ENCODE measurements at regions not wholly inside any gene's neighbourhood (a gene's known extent, or its start where the extent isn't known, plus 50 kb on each side); places are given as distances from the start of the nearest gene placed in this dataset.

GRCh38 chr15:69893863-69894262, 203.9 kb downstream of the TLE3 start:
- H3K4me3 ChIP-seq (ENCODE audit: low read depth in 1 of 5, low read length in 5 of 5) = no peak overlapping the region
- peaks cover 0 to 8% (median 0%) of the 10 kb centered on the region in 5 donors for H3K9me3 ChIP-seq (ENCODE audit: control insufficient read depth in 5 of 5, low read length in 5 of 5)
- H3K27ac ChIP-seq (ENCODE audit: low read depth, low read length) = no peak overlapping the region

GRCh38 chr15:69895202-69895601, 202.5 kb downstream of the TLE3 start:
- peaks cover 0 to 4% (median 0%) of the 10 kb centered on the region in 5 donors for H3K9me3 ChIP-seq (ENCODE audit: control insufficient read depth in 5 of 5, low read length in 5 of 5)
- no peak overlapping the region for H3K4me3 ChIP-seq (ENCODE audit: low read depth in 1 of 5, low read length in 5 of 5)
- H3K36me3 ChIP-seq (ENCODE audit: control insufficient read depth in 5 of 5, insufficient read depth in 5 of 5, low read length in 5 of 5) = no peaks in the 10 kb centered on the region
- no peak overlapping the region for H3K27ac ChIP-seq (ENCODE audit: low read depth, low read length)
- peaks cover 0 to 21% (median 13%) of the 10 kb centered on the region in 5 donors for H3K4me1 ChIP-seq (ENCODE audit: control insufficient read depth in 5 of 5, insufficient read depth in 5 of 5, low read length in 5 of 5)
- H3K27me3 ChIP-seq (ENCODE audit: control insufficient read depth in 5 of 5, insufficient read depth in 4 of 5, low read length in 5 of 5) = peaks cover 0 to 7% (median 0%) of the 10 kb centered on the region in 5 donors
- no peak overlapping the region for H3K9ac ChIP-seq (ENCODE audit: low read length in 5 of 5)

More at GRCh38 chr15:69893863-69894262, 203.9 kb downstream of the TLE3 start:
- Histone ChIP-seq H3K9ac (ENCODE audit: low read length in 5 of 5) (no peak overlapping the region), H3K36me3 (ENCODE audit: control insufficient read depth in 5 of 5, insufficient read depth in 5 of 5, low read length in 5 of 5) (no peaks in the 10 kb centered on the region), H3K27me3 (ENCODE audit: control insufficient read depth in 5 of 5, insufficient read depth in 4 of 5, low read length in 5 of 5) (peaks cover 0 to 5% (median 0%) of the 10 kb centered on the region in 5 donors), H3K4me1 (ENCODE audit: control insufficient read depth in 5 of 5, insufficient read depth in 5 of 5, low read length in 5 of 5) (peaks cover 0 to 21% (median 13%) of the 10 kb centered on the region in 5 donors)

- H3K27me3 ChIP-seq (ENCODE audit: control insufficient read depth in 5 of 5, insufficient read depth in 4 of 5, low read length in 5 of 5) = peaks cover 0 to 8% (median 0%) of the 10 kb centered on the region in 5 donors
- no peak overlapping the region for H3K9ac ChIP-seq (ENCODE audit: low read length in 5 of 5)
- H3K27ac ChIP-seq (ENCODE audit: low read depth, low read length) = no peak overlapping the region
- H3K4me3 ChIP-seq (ENCODE audit: low read depth in 1 of 5, low read length in 5 of 5) = no peak overlapping the region
- no peaks in the 10 kb centered on the region for H3K36me3 ChIP-seq (ENCODE audit: control insufficient read depth in 5 of 5, insufficient read depth in 5 of 5, low read length in 5 of 5)
- H3K4me1 ChIP-seq (ENCODE audit: control insufficient read depth in 5 of 5, insufficient read depth in 5 of 5, low read length in 5 of 5) = peaks cover 0 to 21% (median 13%) of the 10 kb centered on the region in 5 donors
- no peaks in the 10 kb centered on the region for H3K9me3 ChIP-seq (ENCODE audit: control insufficient read depth in 5 of 5, low read length in 5 of 5)
Observed at GRCh38 chr15:69896606-69897005, 201.1 kb downstream of the TLE3 start.

GRCh38 chr15:69897061-69897460, 200.7 kb downstream of the TLE3 start:
- Histone ChIP-seq H3K4me3 (ENCODE audit: low read depth in 1 of 5, low read length in 5 of 5) (no peak overlapping the region), H3K27ac (ENCODE audit: low read depth, low read length) (no peak overlapping the region), H3K4me1 (ENCODE audit: control insufficient read depth in 5 of 5, insufficient read depth in 5 of 5, low read length in 5 of 5) (peaks cover 0 to 21% (median 13%) of the 10 kb centered on the region in 5 donors), H3K36me3 (ENCODE audit: control insufficient read depth in 5 of 5, insufficient read depth in 5 of 5, low read length in 5 of 5) (no peaks in the 10 kb centered on the region), H3K9me3 (ENCODE audit: control insufficient read depth in 5 of 5, low read length in 5 of 5) (no peaks in the 10 kb centered on the region), H3K27me3 (ENCODE audit: control insufficient read depth in 5 of 5, insufficient read depth in 4 of 5, low read length in 5 of 5) (peaks cover 0 to 8% (median 0%) of the 10 kb centered on the region in 5 donors), H3K9ac (ENCODE audit: low read length in 5 of 5) (no peak overlapping the region)

GRCh38 chr15:69897471-69898237, 200.1 kb downstream of the TLE3 start:
- Histone ChIP-seq H3K27me3 (ENCODE audit: control insufficient read depth in 5 of 5, insufficient read depth in 4 of 5, low read length in 5 of 5) (peaks cover 0 to 8% (median 0%) of the 10 kb centered on the region in 5 donors), H3K4me1 (ENCODE audit: control insufficient read depth in 5 of 5, insufficient read depth in 5 of 5, low read length in 5 of 5) (peaks cover 0 to 21% (median 13%) of the 10 kb centered on the region in 5 donors), H3K36me3 (ENCODE audit: control insufficient read depth in 5 of 5, insufficient read depth in 5 of 5, low read length in 5 of 5) (no peaks in the 10 kb centered on the region), H3K9ac (ENCODE audit: low read length in 5 of 5) (no peak overlapping the region), H3K4me3 (ENCODE audit: low read depth in 1 of 5, low read length in 5 of 5) (no peak overlapping the region), H3K9me3 (ENCODE audit: control insufficient read depth in 5 of 5, low read length in 5 of 5) (no peaks in the 10 kb centered on the region), H3K27ac (ENCODE audit: low read depth, low read length) (no peak overlapping the region)

- Histone ChIP-seq H3K4me1 (ENCODE audit: control insufficient read depth in 5 of 5, insufficient read depth in 5 of 5, low read length in 5 of 5) (peaks cover 0 to 21% (median 13%) of the 10 kb centered on the region in 5 donors), H3K9me3 (ENCODE audit: control insufficient read depth in 5 of 5, low read length in 5 of 5) (no peaks in the 10 kb centered on the region), H3K36me3 (ENCODE audit: control insufficient read depth in 5 of 5, insufficient read depth in 5 of 5, low read length in 5 of 5) (no peaks in the 10 kb centered on the region), H3K4me3 (ENCODE audit: low read depth in 1 of 5, low read length in 5 of 5) (no peak overlapping the region), H3K27ac (ENCODE audit: low read depth, low read length) (no peak overlapping the region), H3K27me3 (ENCODE audit: control insufficient read depth in 5 of 5, insufficient read depth in 4 of 5, low read length in 5 of 5) (peaks cover 0 to 8% (median 0%) of the 10 kb centered on the region in 5 donors), H3K9ac (ENCODE audit: low read length in 5 of 5) (no peak overlapping the region)
Observed at GRCh38 chr15:69898243-69898642, 199.5 kb downstream of the TLE3 start.

- Histone ChIP-seq H3K4me1 (ENCODE audit: control insufficient read depth in 5 of 5, insufficient read depth in 5 of 5, low read length in 5 of 5) (peaks cover 0 to 4% (median 0%) of the 10 kb centered on the region in 5 donors), H3K9me3 (ENCODE audit: control insufficient read depth in 5 of 5, low read length in 5 of 5) (no peaks in the 10 kb centered on the region), H3K36me3 (ENCODE audit: control insufficient read depth in 5 of 5, insufficient read depth in 5 of 5, low read length in 5 of 5) (no peaks in the 10 kb centered on the region)
Observed at GRCh38 chr15:69902414-69903062, 195.2 kb downstream of the TLE3 start.

GRCh38 chr15:69903470-69904469, 193.9 kb downstream of the TLE3 start:
- Histone ChIP-seq H3K9ac (ENCODE audit: low read length in 5 of 5) (no peak overlapping the region), H3K4me3 (ENCODE audit: low read depth in 1 of 5, low read length in 5 of 5) (no peak overlapping the region), H3K27me3 (ENCODE audit: control insufficient read depth in 5 of 5, insufficient read depth in 4 of 5, low read length in 5 of 5) (peaks cover 0 to 6% (median 3%) of the 10 kb centered on the region in 5 donors), H3K36me3 (ENCODE audit: control insufficient read depth in 5 of 5, insufficient read depth in 5 of 5, low read length in 5 of 5) (no peaks in the 10 kb centered on the region), H3K9me3 (ENCODE audit: control insufficient read depth in 5 of 5, low read length in 5 of 5) (no peaks in the 10 kb centered on the region), H3K27ac (ENCODE audit: low read depth, low read length) (no peak overlapping the region), H3K4me1 (ENCODE audit: control insufficient read depth in 5 of 5, insufficient read depth in 5 of 5, low read length in 5 of 5) (peaks cover 0 to 4% (median 0%) of the 10 kb centered on the region in 5 donors)

More at GRCh38 chr15:69902414-69903062, 195.2 kb downstream of the TLE3 start:
- peaks cover 0 to 6% (median 0%) of the 10 kb centered on the region in 5 donors for H3K27me3 ChIP-seq (ENCODE audit: control insufficient read depth in 5 of 5, insufficient read depth in 4 of 5, low read length in 5 of 5)
- H3K4me3 ChIP-seq (ENCODE audit: low read depth in 1 of 5, low read length in 5 of 5) = no peak overlapping the region
- H3K9ac ChIP-seq (ENCODE audit: low read length in 5 of 5) = no peak overlapping the region
- H3K27ac ChIP-seq (ENCODE audit: low read depth, low read length) = no peak overlapping the region

- Histone ChIP-seq H3K36me3 (ENCODE audit: control insufficient read depth in 5 of 5, insufficient read depth in 5 of 5, low read length in 5 of 5) (no peaks in the 10 kb centered on the region), H3K27ac (ENCODE audit: low read depth, low read length) (no peak overlapping the region), H3K27me3 (ENCODE audit: control insufficient read depth in 5 of 5, insufficient read depth in 4 of 5, low read length in 5 of 5) (peaks cover 0 to 10% (median 0%) of the 10 kb centered on the region in 5 donors)
Observed at GRCh38 chr15:69906256-69907185, 191.2 kb downstream of the TLE3 start.

More at GRCh38 chr15:69906256-69907185, 191.2 kb downstream of the TLE3 start:
- peaks cover 0 to 4% (median 0%) of the 10 kb centered on the region in 5 donors for H3K4me1 ChIP-seq (ENCODE audit: control insufficient read depth in 5 of 5, insufficient read depth in 5 of 5, low read length in 5 of 5)
- no peak overlapping the region for H3K9ac ChIP-seq (ENCODE audit: low read length in 5 of 5)
- no peak overlapping the region for H3K4me3 ChIP-seq (ENCODE audit: low read depth in 1 of 5, low read length in 5 of 5)
- H3K9me3 ChIP-seq (ENCODE audit: control insufficient read depth in 5 of 5, low read length in 5 of 5) = peaks cover 0 to 2% (median 0%) of the 10 kb centered on the region in 5 donors
